NCI-H82 treated with DMSO at 0.1 percent for 48 hours (cell line): ENCODE measurements at regions not wholly inside any gene's neighbourhood (a gene's known extent, or its start where the extent isn't known, plus 50 kb on each side); places are given as distances from the start of the nearest gene placed in this dataset.
"Not testable (repeated sequence)": the region's sequence is repeated elsewhere in the genome, so short reads cannot be mapped to it uniquely, and the experiment has no call there.

Experiments
- DNase-seq: peaks from one replicate; lab custom pipeline; 2025; ENCODE audit not compliant: unreplicated experiment; lab: John Stamatoyannopoulos, UW

DNA sequence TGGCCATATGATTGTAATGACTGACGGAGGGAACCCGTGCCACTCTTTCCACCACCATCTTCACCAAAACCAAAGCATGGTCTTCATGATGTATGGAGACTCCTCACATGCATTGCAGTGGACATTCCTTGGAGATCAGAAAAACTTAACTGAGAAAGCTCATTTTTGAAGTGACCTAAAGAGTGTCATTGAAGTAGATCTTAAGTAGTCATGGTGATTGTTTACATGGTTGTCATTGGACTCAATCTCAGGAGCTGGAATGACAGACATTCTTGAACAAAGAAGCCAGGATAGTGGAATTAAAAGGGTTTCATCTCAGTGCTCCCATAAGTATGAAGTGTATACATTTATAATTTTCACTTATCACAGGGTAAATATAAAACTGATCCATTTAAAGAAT, 236.7 kb upstream of the IPO5 start:
- DNase-seq: no peak

- no peak for DNase-seq
Measured at GRCh38 chr13:97719736-97720135, 233.7 kb upstream of the IPO5 start.

DNA sequence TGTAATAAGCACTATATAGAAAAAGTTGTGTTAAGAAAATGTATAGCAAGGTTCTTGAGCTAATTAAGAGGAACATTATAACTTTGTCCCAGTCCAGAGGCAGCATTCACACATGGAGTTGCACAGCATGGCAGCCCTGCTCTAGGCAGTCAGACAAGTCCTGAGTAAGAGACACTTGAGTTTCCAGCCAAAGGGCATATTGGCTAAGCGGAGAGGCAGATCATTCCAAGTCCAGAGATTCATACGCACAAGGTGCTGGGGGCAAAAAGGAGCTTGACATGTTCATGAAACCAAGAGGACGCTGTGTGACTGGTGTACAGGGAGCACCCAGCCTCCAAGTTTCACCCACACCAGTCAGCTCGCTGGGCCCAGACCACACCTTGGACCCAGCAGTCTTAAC, 232.6 kb upstream of the IPO5 start:
- no peak for DNase-seq

- no peak for DNase-seq
Measured at GRCh38 chr13:97723655-97724054, 229.8 kb upstream of the IPO5 start.

GRCh38 chr13:97724450-97724849, 229.0 kb upstream of the IPO5 start:
- DNase-seq: no peak

- no peak for DNase-seq
Measured at GRCh38 chr13:97726664-97727280, 226.7 kb upstream of the IPO5 start.

DNA sequence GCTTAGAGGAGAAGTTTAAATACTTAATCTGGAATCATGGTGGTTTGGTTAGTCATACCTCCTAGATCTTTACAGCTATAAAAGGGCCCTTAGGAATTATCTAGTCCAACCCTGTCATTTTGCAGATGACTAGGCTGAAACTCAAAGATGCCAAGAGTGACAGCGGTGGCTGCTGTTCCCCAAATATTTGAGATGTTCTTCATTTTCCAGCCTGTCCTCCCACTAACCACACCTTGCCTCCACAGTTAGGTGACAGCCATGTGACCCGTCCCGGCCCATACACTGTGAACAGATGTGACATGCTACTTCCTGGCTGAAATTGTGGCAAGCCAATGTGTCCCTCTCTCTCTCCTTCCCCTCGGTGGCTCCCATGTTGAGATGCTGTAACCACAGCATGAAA, 225.5 kb upstream of the IPO5 start:
- DNase-seq: no peak

- DNase-seq: no peak
Measured at GRCh38 chr13:97736436-97736835, 217.0 kb upstream of the IPO5 start.

- no peak for DNase-seq
Measured at GRCh38 chr13:97742084-97742483, 211.4 kb upstream of the IPO5 start.

GRCh38 chr13:97743938-97744337, 209.5 kb upstream of the IPO5 start:
- DNase-seq: no peak

- DNase-seq: no peak
Measured at GRCh38 chr13:97746649-97747048, 206.8 kb upstream of the IPO5 start.

DNA sequence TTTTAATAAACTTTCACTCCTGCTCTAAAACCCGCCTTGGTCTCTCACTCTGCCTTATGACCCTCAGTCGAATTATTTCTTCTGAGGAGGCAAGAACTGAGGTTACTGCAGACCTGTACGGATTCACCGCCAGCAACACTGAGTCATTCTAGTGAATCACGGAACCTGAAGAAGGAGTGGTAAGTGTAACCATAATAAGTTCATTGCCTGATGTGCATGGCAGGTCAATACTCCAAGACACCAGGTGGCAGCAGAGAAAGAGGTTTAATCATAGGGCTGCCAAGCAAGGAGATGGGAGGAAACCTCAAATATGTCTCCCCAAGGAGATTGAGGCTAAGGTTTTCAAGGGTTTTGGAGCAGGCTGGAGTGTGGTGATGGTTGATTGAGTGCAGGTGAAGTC, 204.3 kb upstream of the IPO5 start:
- DNase-seq: no peak

GRCh38 chr13:97751477-97751876, 202.0 kb upstream of the IPO5 start:
- no peak for DNase-seq

DNA sequence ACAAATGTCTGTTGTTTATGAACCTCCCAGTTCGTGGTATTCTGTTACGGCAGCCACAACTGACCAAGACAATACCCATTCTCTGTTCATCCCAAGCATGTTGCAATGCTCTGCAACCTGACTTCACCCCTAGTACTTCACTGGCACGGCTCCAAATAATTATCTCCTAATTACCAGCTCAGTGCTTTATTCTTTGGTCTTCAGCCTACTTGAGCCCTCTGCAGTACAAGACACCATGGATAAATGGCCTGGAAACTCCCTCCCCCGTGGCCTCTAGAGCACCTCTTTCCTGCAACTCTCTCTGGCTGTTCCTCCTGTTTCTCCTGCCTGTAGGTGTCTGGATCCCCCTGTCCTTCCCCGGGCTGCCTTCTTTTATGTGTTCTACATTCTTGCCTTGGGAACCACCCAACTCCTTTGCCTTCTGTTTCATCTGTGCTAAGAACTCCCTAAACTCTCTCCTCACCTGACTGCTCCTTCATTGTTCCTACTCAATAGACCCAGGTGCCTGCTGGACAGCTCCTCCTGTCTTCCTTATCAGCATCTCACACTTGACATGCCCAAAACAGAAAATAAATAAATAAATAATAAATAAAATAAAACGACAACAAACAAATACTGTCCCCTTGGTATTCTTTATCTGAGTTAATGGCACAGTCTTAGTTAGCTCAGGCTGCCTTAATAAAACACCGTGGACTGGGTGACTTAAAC, 200.4 kb upstream of the IPO5 start:
- peak; percentile 92 for DNase-seq

GRCh38 chr13:97753942-97754670, 199.4 kb upstream of the IPO5 start:
- no peak for DNase-seq

GRCh38 chr13:97757807-97758206, 195.7 kb upstream of the IPO5 start:
- no peak for DNase-seq

- no peak for DNase-seq
Measured at GRCh38 chr13:97758317-97758716, 195.2 kb upstream of the IPO5 start.

- no peak for DNase-seq
Measured at GRCh38 chr13:97761796-97762540, 191.5 kb upstream of the IPO5 start.

- DNase-seq: no peak
Measured at GRCh38 chr13:97766749-97767148, 186.7 kb upstream of the IPO5 start.

- DNase-seq: no peak
Measured at GRCh38 chr13:97768134-97768533, 185.3 kb upstream of the IPO5 start.

- not testable (repeated sequence) for DNase-seq
Measured at GRCh38 chr13:97770231-97770630, 183.2 kb upstream of the IPO5 start.

GRCh38 chr13:97772466-97772865, 181.0 kb upstream of the IPO5 start:
- DNase-seq: not testable (repeated sequence)
